HepG2 (cell line): ENCODE measurements at regions not wholly inside any gene's neighbourhood (a gene's known extent, or its start where the extent isn't known, plus 50 kb on each side); places are given as distances from the start of the nearest gene placed in this dataset.

Experiments
- GABPB1 ChIP-seq: IDR thresholded peaks from 2 replicates; pipeline ENCODE4 v1.6.1; 2016; ENCODE audit warnings: mild to moderate bottlenecking, missing genetic modification reagents, moderate library complexity, missing compliant biosample characterization
- HNRNPK ChIP-seq: fragments of 200-400 bp; formaldehyde crosslinking; IDR thresholded peaks from 2 replicates; pipeline ENCODE4 v1.6.1; 2018; ENCODE audit warnings: low read length, low read depth, moderate library complexity, mild to moderate bottlenecking; ENCODE audit not compliant: poor library complexity, severe bottlenecking
- MYC ChIP-seq: sonication (generic); formaldehyde crosslinking; IDR thresholded peaks from 2 replicates; pipeline ENCODE4 v1.9.0; 2021; ENCODE audit warnings: missing genetic modification reagents, borderline replicate concordance
- PHF5A ChIP-seq: IDR thresholded peaks from one replicate; pipeline ENCODE4 v1.6.1; 2018; ENCODE audit warnings: low read depth, missing genetic modification reagents; ENCODE audit not compliant: unreplicated experiment
- SNAI1 ChIP-seq: sonication (generic); formaldehyde crosslinking; IDR thresholded peaks from 2 replicates; pipeline ENCODE4 v1.5.0; 2020; ENCODE audit warnings: mild to moderate bottlenecking, missing genetic modification reagents, borderline replicate concordance
- SP4 ChIP-seq: sonication (generic); formaldehyde crosslinking; IDR thresholded peaks from 2 replicates; pipeline ENCODE4 v1.8.1; 2023; ENCODE audit warnings: mild to moderate bottlenecking, missing genetic modification reagents
- SYNCRIP ChIP-seq: fragments of 200-400 bp; formaldehyde crosslinking; IDR thresholded peaks from 2 replicates; pipeline ENCODE4 v1.6.1; 2018; ENCODE audit warnings: mild to moderate bottlenecking, low read depth, low read length; ENCODE audit not compliant: insufficient read depth
- ZFP37 ChIP-seq: sonication (generic); formaldehyde crosslinking; IDR thresholded peaks from 2 replicates; pipeline ENCODE4 v1.4.0; 2020; ENCODE audit warnings: missing genetic modification reagents, borderline replicate concordance
- TF ChIP-seq, protein P1 (sequence below): sonication (generic); formaldehyde crosslinking; IDR thresholded peaks from 2 replicates; pipeline ENCODE4 v1.5.0; 2020; ENCODE audit warnings: mild to moderate bottlenecking, missing genetic modification reagents
- TF ChIP-seq, protein P2 (sequence below): sonication (generic); formaldehyde crosslinking; IDR thresholded peaks from 2 replicates; pipeline ENCODE4 v1.5.1; 2020; ENCODE audit warnings: missing genetic modification reagents, mild to moderate bottlenecking, borderline replicate concordance
- TF ChIP-seq, protein P3 (sequence below): sonication (generic); formaldehyde crosslinking; conservative IDR thresholded peaks from 2 replicates; pipeline ENCODE4 v1.4.0; 2020; ENCODE audit warnings: mild to moderate bottlenecking, missing genetic modification reagents, moderate library complexity

DNA sequence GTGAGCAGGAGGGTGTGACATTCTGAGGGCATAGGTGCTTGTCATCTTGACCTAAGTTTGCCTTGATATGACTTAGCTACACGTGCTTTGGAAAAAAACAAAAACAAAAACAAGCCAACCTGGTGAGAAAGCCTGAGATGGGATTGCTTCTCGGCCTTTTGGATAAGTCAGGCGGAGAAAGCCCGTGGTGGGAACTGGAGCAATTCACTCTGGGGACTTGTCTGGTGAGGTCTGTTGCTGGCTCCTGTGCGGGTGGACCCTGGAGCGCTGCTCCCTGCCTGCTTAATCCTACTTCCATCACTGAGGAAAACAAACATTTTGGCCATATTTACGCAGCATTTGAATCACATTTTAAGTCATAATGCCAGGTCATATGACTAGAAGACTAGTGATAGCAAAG is 100.3 kb downstream of the SNX19 start (continued):
- TF ChIP-seq, protein P1, sequence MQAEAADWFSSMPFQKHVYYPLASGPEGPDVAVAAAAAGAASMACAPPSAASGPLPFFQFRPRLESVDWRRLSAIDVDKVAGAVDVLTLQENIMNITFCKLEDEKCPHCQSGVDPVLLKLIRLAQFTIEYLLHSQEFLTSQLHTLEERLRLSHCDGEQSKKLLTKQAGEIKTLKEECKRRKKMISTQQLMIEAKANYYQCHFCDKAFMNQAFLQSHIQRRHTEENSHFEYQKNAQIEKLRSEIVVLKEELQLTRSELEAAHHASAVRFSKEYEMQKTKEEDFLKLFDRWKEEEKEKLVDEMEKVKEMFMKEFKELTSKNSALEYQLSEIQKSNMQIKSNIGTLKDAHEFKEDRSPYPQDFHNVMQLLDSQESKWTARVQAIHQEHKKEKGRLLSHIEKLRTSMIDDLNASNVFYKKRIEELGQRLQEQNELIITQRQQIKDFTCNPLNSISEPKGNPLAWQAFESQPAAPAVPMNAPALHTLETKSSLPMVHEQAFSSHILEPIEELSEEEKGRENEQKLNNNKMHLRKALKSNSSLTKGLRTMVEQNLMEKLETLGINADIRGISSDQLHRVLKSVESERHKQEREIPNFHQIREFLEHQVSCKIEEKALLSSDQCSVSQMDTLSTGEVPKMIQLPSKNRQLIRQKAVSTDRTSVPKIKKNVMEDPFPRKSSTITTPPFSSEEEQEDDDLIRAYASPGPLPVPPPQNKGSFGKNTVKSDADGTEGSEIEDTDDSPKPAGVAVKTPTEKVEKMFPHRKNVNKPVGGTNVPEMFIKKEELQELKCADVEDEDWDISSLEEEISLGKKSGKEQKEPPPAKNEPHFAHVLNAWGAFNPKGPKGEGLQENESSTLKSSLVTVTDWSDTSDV: no peak
- TF ChIP-seq, protein P2, sequence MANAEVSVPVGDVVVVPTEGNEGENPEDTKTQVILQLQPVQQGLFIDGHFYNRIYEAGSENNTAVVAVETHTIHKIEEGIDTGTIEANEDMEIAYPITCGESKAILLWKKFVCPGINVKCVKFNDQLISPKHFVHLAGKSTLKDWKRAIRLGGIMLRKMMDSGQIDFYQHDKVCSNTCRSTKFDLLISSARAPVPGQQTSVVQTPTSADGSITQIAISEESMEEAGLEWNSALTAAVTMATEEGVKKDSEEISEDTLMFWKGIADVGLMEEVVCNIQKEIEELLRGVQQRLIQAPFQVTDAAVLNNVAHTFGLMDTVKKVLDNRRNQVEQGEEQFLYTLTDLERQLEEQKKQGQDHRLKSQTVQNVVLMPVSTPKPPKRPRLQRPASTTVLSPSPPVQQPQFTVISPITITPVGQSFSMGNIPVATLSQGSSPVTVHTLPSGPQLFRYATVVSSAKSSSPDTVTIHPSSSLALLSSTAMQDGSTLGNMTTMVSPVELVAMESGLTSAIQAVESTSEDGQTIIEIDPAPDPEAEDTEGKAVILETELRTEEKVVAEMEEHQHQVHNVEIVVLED (CRISPR knock-in tag): no peak
- TF ChIP-seq GABPB1 (CRISPR knock-in tag): no peak
- TF ChIP-seq SP4 (CRISPR knock-in tag): no peak
- no peak for TF ChIP-seq MYC (CRISPR knock-in tag)
- TF ChIP-seq ZFP37 (CRISPR knock-in tag): no peak
- TF ChIP-seq, protein P3, sequence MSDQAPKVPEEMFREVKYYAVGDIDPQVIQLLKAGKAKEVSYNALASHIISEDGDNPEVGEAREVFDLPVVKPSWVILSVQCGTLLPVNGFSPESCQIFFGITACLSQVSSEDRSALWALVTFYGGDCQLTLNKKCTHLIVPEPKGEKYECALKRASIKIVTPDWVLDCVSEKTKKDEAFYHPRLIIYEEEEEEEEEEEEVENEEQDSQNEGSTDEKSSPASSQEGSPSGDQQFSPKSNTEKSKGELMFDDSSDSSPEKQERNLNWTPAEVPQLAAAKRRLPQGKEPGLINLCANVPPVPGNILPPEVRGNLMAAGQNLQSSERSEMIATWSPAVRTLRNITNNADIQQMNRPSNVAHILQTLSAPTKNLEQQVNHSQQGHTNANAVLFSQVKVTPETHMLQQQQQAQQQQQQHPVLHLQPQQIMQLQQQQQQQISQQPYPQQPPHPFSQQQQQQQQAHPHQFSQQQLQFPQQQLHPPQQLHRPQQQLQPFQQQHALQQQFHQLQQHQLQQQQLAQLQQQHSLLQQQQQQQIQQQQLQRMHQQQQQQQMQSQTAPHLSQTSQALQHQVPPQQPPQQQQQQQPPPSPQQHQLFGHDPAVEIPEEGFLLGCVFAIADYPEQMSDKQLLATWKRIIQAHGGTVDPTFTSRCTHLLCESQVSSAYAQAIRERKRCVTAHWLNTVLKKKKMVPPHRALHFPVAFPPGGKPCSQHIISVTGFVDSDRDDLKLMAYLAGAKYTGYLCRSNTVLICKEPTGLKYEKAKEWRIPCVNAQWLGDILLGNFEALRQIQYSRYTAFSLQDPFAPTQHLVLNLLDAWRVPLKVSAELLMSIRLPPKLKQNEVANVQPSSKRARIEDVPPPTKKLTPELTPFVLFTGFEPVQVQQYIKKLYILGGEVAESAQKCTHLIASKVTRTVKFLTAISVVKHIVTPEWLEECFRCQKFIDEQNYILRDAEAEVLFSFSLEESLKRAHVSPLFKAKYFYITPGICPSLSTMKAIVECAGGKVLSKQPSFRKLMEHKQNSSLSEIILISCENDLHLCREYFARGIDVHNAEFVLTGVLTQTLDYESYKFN (CRISPR knock-in tag): no peak
- TF ChIP-seq SYNCRIP: no peak
- TF ChIP-seq PHF5A (CRISPR knock-in tag): no peak
- no peak for TF ChIP-seq HNRNPK
- no peak for TF ChIP-seq SNAI1
